GM12878 (cell line): ENCODE measurements at regions not wholly inside any gene's neighbourhood (a gene's known extent, or its start where the extent isn't known, plus 50 kb on each side); places are given as distances from the start of the nearest gene placed in this dataset.
A peak's percentile ranks its signal among the peaks of the same experiment; 100 is the strongest.

Experiments
- ATAC-seq: fragments of 200-7000 bp; cut with Tn5 transposase; 3 replicates; pipeline ENCODE4 v1.9.1; 2020; ENCODE audit warnings: mild to moderate bottlenecking, moderate library complexity
- BruUV-seq: library from RNA; stranded (reverse); fragments of 400-500 nt; replicated peaks from 2 replicates; lab custom pipeline; 2021; lab: Mats Ljungman, UMichigan
- CTCF ChIA-PET: fragments of 300-600 bp; sonication (Branson Sonifier 250); formaldehyde crosslinking; extraction: SDS; loops from one replicate; lab custom pipeline; 2021; ENCODE audit warnings: inconsistent platforms; lab: Yijun Ruan, JAX
- POLR2A ChIA-PET: fragments of 350-600 bp; formaldehyde crosslinking; extraction: SDS; loops from one replicate; lab custom pipeline; 2021; ENCODE audit warnings: inconsistent platforms; lab: Charles Lee
- RAD21 ChIA-PET: fragments of 300-600 bp; sonication (Branson Sonifier 250); formaldehyde crosslinking; loops from one replicate; lab custom pipeline; 2023; ENCODE audit warnings: antibody characterized with exemption; ENCODE audit not compliant: unreplicated experiment; lab: Charles Lee
- SMC1A ChIA-PET: fragments of 300-600 bp; sonication (Branson Sonifier 250); formaldehyde crosslinking; loops from one replicate; lab custom pipeline; 2023; ENCODE audit not compliant: unreplicated experiment, uncharacterized antibody; lab: Charles Lee
- DNase-seq: peaks from one replicate; pipeline ENCODE4 v3.0.0-alpha.2; 2011; ENCODE audit warnings: low read depth, low spot score
- FAIRE-seq: peaks from 3 replicates; lab custom pipeline; 2011; peaks lifted over from hg19 to GRCh38; lab: Jason Lieb, UNC
- H2AFZ ChIP-seq: 2 replicates; pipeline ENCODE4 v1.6.0; 2011; ENCODE audit warnings: low read depth, low read length, control low read depth; ENCODE audit not compliant: control insufficient read depth
- H3K27ac ChIP-seq: 2 replicates; pipeline ENCODE4 v1.5.1; 2011; ENCODE audit warnings: control low read depth; ENCODE audit not compliant: control insufficient read depth, insufficient read depth
- H3K27me3 ChIP-seq, 2 experiments: replicated peaks in 1 of 2; 2 replicates each; pipeline versions ENCODE4 v1.6.0 to v1.6.1; 2011; ENCODE audit warnings: low read length in 1 of 2; ENCODE audit not compliant: control insufficient read depth in 2 of 2, insufficient read depth in 2 of 2
- H3K36me3 ChIP-seq, 2 experiments: 2 replicates each; pipeline ENCODE4 v1.5.1; 2011; ENCODE audit warnings: low read length in 1 of 2; ENCODE audit not compliant: control insufficient read depth in 2 of 2, insufficient read depth in 2 of 2
- H3K4me1 ChIP-seq: 2 replicates; pipeline ENCODE4 v1.6.1; 2011; ENCODE audit warnings: mild to moderate bottlenecking, low read length, moderate library complexity, mixed read lengths; ENCODE audit not compliant: control insufficient read depth, insufficient read depth
- H3K4me2 ChIP-seq: 2 replicates; pipeline ENCODE4 v1.6.0; 2011; ENCODE audit warnings: control low read depth; ENCODE audit not compliant: control insufficient read depth, insufficient read depth
- H3K4me3 ChIP-seq: fragments of 200-600 bp; sonication (generic); 2 replicates; pipeline ENCODE4 v1.5.1; 2016
- H3K79me2 ChIP-seq: 2 replicates; pipeline ENCODE4 v1.6.0; 2011; ENCODE audit warnings: low read length; ENCODE audit not compliant: control insufficient read depth, insufficient read depth
- H3K9ac ChIP-seq: 2 replicates; pipeline ENCODE4 v1.8.0; 2011; ENCODE audit warnings: low read length, control low read depth, mixed read lengths; ENCODE audit not compliant: control insufficient read depth, insufficient read depth
- H3K9me3 ChIP-seq: replicated peaks from 3 replicates; pipeline ENCODE4 v1.5.1; 2011; ENCODE audit warnings: mild to moderate bottlenecking, low read length; ENCODE audit not compliant: control insufficient read depth, insufficient read depth
- H4K20me1 ChIP-seq: 2 replicates; pipeline ENCODE4 v1.6.0; 2011; ENCODE audit not compliant: control insufficient read depth, insufficient read depth
- BCL3 ChIP-seq: IDR thresholded peaks from 2 replicates; pipeline ENCODE4 v1.6.1; 2011; ENCODE audit warnings: borderline replicate concordance, low read depth, mild to moderate bottlenecking, moderate library complexity, low read length; ENCODE audit not compliant: insufficient read depth, poor library complexity, severe bottlenecking
- BRCA1 ChIP-seq: IDR thresholded peaks from 2 replicates; pipeline ENCODE4 v1.6.1; 2011; ENCODE audit warnings: low read depth, low read length, improper control_type of control experiment
- CBFB ChIP-seq: IDR thresholded peaks from 2 replicates; pipeline ENCODE4 v1.6.1; 2016; ENCODE audit warnings: antibody characterized with exemption, low read depth
- CBX5 ChIP-seq: sonication (generic); IDR thresholded peaks from 2 replicates; pipeline ENCODE4 v1.6.1; 2016; ENCODE audit warnings: low read depth, moderate library complexity, mild to moderate bottlenecking, inconsistent platforms
- HCFC1 ChIP-seq: fragments of 150-350 bp; IDR thresholded peaks from 2 replicates; pipeline ENCODE4 v1.6.1; 2014; ENCODE audit warnings: low read length
- HDAC6 ChIP-seq: fragments of 200-600 bp; sonication (generic); IDR thresholded peaks from one replicate; pipeline ENCODE4 v1.8.0; 2017; ENCODE audit warnings: antibody characterized with exemption; ENCODE audit not compliant: unreplicated experiment
- IRF5 ChIP-seq: fragments of 450-650 bp; IDR thresholded peaks from 2 replicates; pipeline ENCODE4 v1.6.1; 2017; ENCODE audit warnings: borderline replicate concordance
- MTA2 ChIP-seq: fragments of 450-650 bp; IDR thresholded peaks from 2 replicates; pipeline ENCODE4 v1.6.1; 2016; ENCODE audit warnings: low read depth, mild to moderate bottlenecking, moderate library complexity
- POU2F2 ChIP-seq: IDR thresholded peaks from 3 replicates; pipeline ENCODE4 v1.6.1; 2011; ENCODE audit warnings: low read depth, mild to moderate bottlenecking, low read length, borderline replicate concordance
- SMARCA5 ChIP-seq: fragments of 450-650 bp; IDR thresholded peaks from 2 replicates; pipeline ENCODE4 v1.6.1; 2017; ENCODE audit warnings: mild to moderate bottlenecking
- SPI1 ChIP-seq: IDR thresholded peaks from 2 replicates; pipeline ENCODE4 v1.6.1; 2011; ENCODE audit warnings: low read depth, mild to moderate bottlenecking, low read length, moderate library complexity, borderline replicate concordance; ENCODE audit not compliant: insufficient read depth
- SUPT20H ChIP-seq: IDR thresholded peaks from 2 replicates; pipeline ENCODE4 v1.6.1; 2011; ENCODE audit warnings: low read depth, mild to moderate bottlenecking, low read length, moderate library complexity, borderline replicate concordance; ENCODE audit not compliant: control insufficient read depth
- TCF3 ChIP-seq: IDR thresholded peaks from 2 replicates; pipeline ENCODE4 v1.6.1; 2012; ENCODE audit warnings: low read depth, mild to moderate bottlenecking, low read length, borderline replicate concordance; ENCODE audit not compliant: insufficient read depth
- USF1 ChIP-seq: IDR thresholded peaks from 2 replicates; pipeline ENCODE4 v1.6.1; 2011; ENCODE audit warnings: borderline replicate concordance, low read depth, mild to moderate bottlenecking, moderate library complexity, mixed read lengths, low read length; ENCODE audit not compliant: insufficient read depth; ENCODE audit errors: extremely low read length
- ZNF274 ChIP-seq: IDR thresholded peaks from one replicate; pipeline ENCODE4 v1.8.0; 2011; ENCODE audit not compliant: insufficient read length, insufficient read depth
- WGBS: methylation state at CpG from one replicate; pipeline ENCODE4 v1.1.6; 2016; ENCODE audit warnings: low lambda C conversion rate; ENCODE audit not compliant: insufficient replicate concordance, insufficient coverage; ENCODE audit errors: missing lambda C conversion rate; 5-methylcytosine and 5-hydroxymethylcytosine counted together
- in situ Hi-C: fragments of 300-500 bp; cut with MboI; formaldehyde crosslinking; loops from 9 replicates; pipeline ENCODE4 v1.14.3; 2018; ENCODE audit warnings: mixed read lengths
- intact Hi-C: fragments of 100-400 bp; cut with micrococcal nuclease; formaldehyde crosslinking; loops from one replicate; pipeline ENCODE4 v1.14.2; 2022; ENCODE audit not compliant: unreplicated experiment

- Histone ChIP-seq H3K79me2 (no peaks in the 10 kb centered on the region), H2AFZ (no peak overlapping the region), H4K20me1 (no peaks in the 10 kb centered on the region), H3K9me3 (no peaks in the 10 kb centered on the region; the same call in 2 of the 3 replicates), H3K36me3 (no peaks in the 10 kb centered on the region), H3K4me3 (no peak overlapping the region), H3K9ac (no peak overlapping the region), H3K4me2 (no peak overlapping the region), H3K27me3 (no peaks in the 10 kb centered on the region), H3K27ac (no peak overlapping the region), H3K4me1 (no peaks in the 10 kb centered on the region)
- ChIA-PET SMC1A (no interaction called here), CTCF (interaction anchor here (1.7 kb wide), 1 partner anchor 17 kb away, joined by 5 read pairs; no protein-coding TSS in a partner anchor), RAD21 (no interaction called here), POLR2A (no interaction called here)
- 0% methylated on average over 1 of the region's 1 CpG for WGBS
- in situ Hi-C loops (no loop called here), intact Hi-C loops (no loop called here)
- no peak for FAIRE-seq
- TF ChIP-seq HDAC6 (no peak), CBX5 (0 out of 2 replicates have a peak, but pooled peaks have one; percentile 58), USF1 (no peak), SMARCA5 (no peak)
- DNase-seq: no peak
- no peak for ATAC-seq
- no TSS peak for BruUV-seq
Measured at GRCh38 chr12:65540140-65540539, 261.7 kb downstream of the MSRB3 start.

- intact Hi-C loops: no loop called here
- no peak overlapping the region for H3K27ac ChIP-seq
- ChIA-PET RAD21 (interaction anchor here (0.8 kb wide), 1 partner anchor 10 kb away, joined by 3 read pairs; no protein-coding TSS in a partner anchor), CTCF (interaction anchor here (1.0 to 1.5 kb wide), 2 partner anchors 10 to 12 kb away, joined by 3 to 5 read pairs; no protein-coding TSS in a partner anchor), POLR2A (no interaction called here), SMC1A (interaction anchor here (1.1 to 1.5 kb wide), 2 partner anchors 10 to 21 kb away, joined by 3 to 5 read pairs; no protein-coding TSS in a partner anchor)
- H3K36me3 ChIP-seq: no peaks in the 10 kb centered on the region
- in situ Hi-C loops: no loop called here
- ATAC-seq: no peak
- no peak overlapping the region for H3K9ac ChIP-seq
- no peaks in the 10 kb centered on the region for H4K20me1 ChIP-seq
- H3K79me2 ChIP-seq: no peaks in the 10 kb centered on the region
- FAIRE-seq: no peak
- H3K27me3 ChIP-seq: no peaks in the 10 kb centered on the region
- H3K4me2 ChIP-seq: no peak overlapping the region
- BruUV-seq: no TSS peak
- H3K4me3 ChIP-seq: no peak overlapping the region
- DNase-seq: no peak
- H2AFZ ChIP-seq: no peak overlapping the region
- no peaks in the 10 kb centered on the region for H3K9me3 ChIP-seq
- 58% methylated on average over 4 of the region's 4 CpGs for WGBS
- H3K4me1 ChIP-seq: no peaks in the 10 kb centered on the region
- no peak for TF ChIP-seq MTA2
- no peak for TF ChIP-seq ZNF274
- TF ChIP-seq HCFC1: no peak
- no peak for TF ChIP-seq IRF5
- TF ChIP-seq BCL3: no peak
- TF ChIP-seq TCF3: no peak
- no peak for TF ChIP-seq SUPT20H
- no peak for TF ChIP-seq SPI1
- no peak for TF ChIP-seq CBFB
- TF ChIP-seq BRCA1: no peak
- TF ChIP-seq POU2F2: no peak
Measured at GRCh38 chr12:65546528-65546927, 268.0 kb downstream of the MSRB3 start.
